Keratinocyte (primary cell): ENCODE measurements at regions not wholly inside any gene's neighbourhood (a gene's known extent, or its start where the extent isn't known, plus 50 kb on each side); places are given as distances from the start of the nearest gene placed in this dataset.

ENCODE experiments used
- DNase-seq: peaks from one replicate; pipeline ENCODE4 v3.0.0-alpha.2; 2011; ENCODE audit warnings: low read depth, missing footprints, low spot score
- FAIRE-seq: peaks from 2 replicates; lab custom pipeline; 2011; peaks lifted over from hg19 to GRCh38; lab: Jason Lieb, UNC
- H2AFZ ChIP-seq: 2 replicates; pipeline ENCODE4 v1.6.0; 2012; ENCODE audit warnings: low read length, control low read depth, inconsistent platforms; ENCODE audit not compliant: control insufficient read depth
- H3K27ac ChIP-seq: 2 replicates; pipeline ENCODE4 v1.5.1; 2011; ENCODE audit warnings: low read length; ENCODE audit not compliant: control insufficient read depth, insufficient read depth
- H3K27me3 ChIP-seq: 3 replicates; pipeline ENCODE4 v1.6.0; 2011; ENCODE audit warnings: low read length; ENCODE audit not compliant: control insufficient read depth, insufficient read depth; ENCODE audit errors: extremely low read depth
- H3K36me3 ChIP-seq, 2 experiments: 2 replicates in 1 of 2; 3 replicates in 1 of 2; pipeline ENCODE4 v1.5.1; 2011; ENCODE audit warnings: low read length in 2 of 2, mild to moderate bottlenecking in 1 of 2; ENCODE audit not compliant: control insufficient read depth in 2 of 2, insufficient read depth in 2 of 2; ENCODE audit errors: extremely low read depth in 1 of 2
- H3K4me1 ChIP-seq: 3 replicates; pipeline ENCODE4 v1.5.1; 2011; ENCODE audit warnings: low read length; ENCODE audit not compliant: control insufficient read depth, insufficient read depth; ENCODE audit errors: extremely low read depth
- H3K4me2 ChIP-seq: 3 replicates; pipeline ENCODE4 v1.6.0; 2011; ENCODE audit warnings: low read depth, low read length; ENCODE audit not compliant: control insufficient read depth, insufficient read depth; ENCODE audit errors: extremely low read depth
- H3K4me3 ChIP-seq, 3 experiments: fragments of 200-600 bp in 1 of 3; sonication (generic) in 1 of 3; 2 replicates in 2 of 3; 3 replicates in 1 of 3; pipeline ENCODE4 v1.5.1; 2011 to 2016; ENCODE audit warnings: low read length in 3 of 3, mild to moderate bottlenecking in 3 of 3, control low read depth in 2 of 3, inconsistent platforms in 1 of 3, low read depth in 1 of 3, mixed read lengths in 1 of 3, mixed run types in 1 of 3, moderate library complexity in 1 of 3; ENCODE audit not compliant: control insufficient read depth in 2 of 3, insufficient read depth in 2 of 3; ENCODE audit errors: extremely low read depth in 1 of 3
- H3K79me2 ChIP-seq: 2 replicates; pipeline ENCODE4 v1.6.0; 2012; ENCODE audit warnings: low read length; ENCODE audit not compliant: control insufficient read depth, insufficient read depth
- H3K9ac ChIP-seq: 3 replicates; pipeline ENCODE4 v1.6.0; 2011; ENCODE audit warnings: low read length; ENCODE audit not compliant: control insufficient read depth, insufficient read depth; ENCODE audit errors: extremely low read depth
- H3K9me1 ChIP-seq: 3 replicates; pipeline ENCODE4 v1.6.0; 2011; ENCODE audit warnings: low read length; ENCODE audit not compliant: control insufficient read depth, insufficient read depth; ENCODE audit errors: extremely low read depth
- H3K9me3 ChIP-seq: 2 replicates; pipeline ENCODE4 v1.5.1; 2012; ENCODE audit warnings: low read depth, low read length; ENCODE audit not compliant: control insufficient read depth
- H4K20me1 ChIP-seq: 3 replicates; pipeline ENCODE4 v1.6.0; 2011; ENCODE audit warnings: low read length; ENCODE audit not compliant: control insufficient read depth, insufficient read depth; ENCODE audit errors: extremely low read depth
- EZH2 ChIP-seq: IDR thresholded peaks from one replicate; pipeline ENCODE4 v1.6.1; 2012; ENCODE audit warnings: inconsistent platforms, mild to moderate bottlenecking, low read length, moderate library complexity
- dilution Hi-C: fragments of 300-500 bp; cut with MboI; formaldehyde crosslinking; loops from one replicate; pipeline ENCODE4 v1.7.0; 2020; ENCODE audit warnings: low sequenced_read_pairs; ENCODE audit not compliant: extremely low pct_ligation_motif_present
- TF ChIP-seq, protein P1 (sequence below), 3 experiments: IDR thresholded peaks in 1 of 3; conservative IDR thresholded peaks in 1 of 3; optimal IDR thresholded peaks in 1 of 3; 2 replicates in 2 of 3; 3 replicates in 1 of 3; pipeline versions ENCODE3 to v1.5.1; 2011; ENCODE audit warnings: low read length in 3 of 3, mild to moderate bottlenecking in 3 of 3, moderate library complexity in 2 of 3, control low read depth in 1 of 3, inconsistent platforms in 1 of 3; ENCODE audit not compliant: insufficient read depth in 2 of 3; ENCODE audit errors: extremely low read depth in 1 of 3

DNA sequence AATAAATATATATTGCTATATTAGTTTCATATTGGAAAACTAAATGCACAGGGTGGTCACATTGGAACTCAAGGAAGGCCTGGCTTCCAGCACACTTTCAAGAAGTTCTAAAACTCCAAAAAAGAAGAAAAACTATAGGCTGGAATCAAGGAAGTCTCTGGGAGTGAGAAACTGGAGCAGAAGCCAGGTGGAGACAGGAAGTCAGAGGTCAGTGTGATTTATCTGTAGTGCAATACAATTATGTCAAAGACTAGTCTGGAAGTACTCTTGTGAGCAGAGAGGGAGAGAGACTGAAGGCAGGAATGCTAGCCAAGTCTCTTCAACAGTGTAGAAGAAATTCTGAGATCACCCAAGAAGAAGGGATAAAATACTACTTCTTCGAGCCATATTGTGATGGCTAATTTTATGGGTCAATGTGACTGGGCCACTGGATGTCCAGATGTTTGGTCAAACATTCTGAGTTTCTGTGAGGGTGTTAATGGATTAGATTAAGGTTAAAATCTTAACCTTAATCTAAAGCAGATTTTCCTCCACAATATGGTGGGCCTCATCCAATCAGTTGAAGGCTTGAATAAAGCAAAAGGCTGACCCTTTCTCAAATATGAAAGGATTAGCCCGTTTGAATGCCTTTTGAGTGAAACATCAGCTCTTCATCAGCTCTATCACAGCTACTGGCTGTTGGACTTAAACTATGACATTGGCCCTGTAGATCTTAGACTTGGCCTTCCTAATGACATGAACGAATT lies 208.0 kb downstream of the TDRD15 start:
- dilution Hi-C loops: no loop called here
- Histone ChIP-seq H3K36me3 (no peaks in the 10 kb centered on the region), H2AFZ (no peak overlapping the region), H3K27ac (no peak overlapping the region), H3K4me3 (no peak overlapping the region), H3K79me2 (no peaks in the 10 kb centered on the region), H3K4me1 (no peaks in the 10 kb centered on the region), H3K9ac (no peak overlapping the region), H3K9me3 (no peaks in the 10 kb centered on the region), H3K4me2 (no peak overlapping the region), H3K9me1 (no peaks in the 10 kb centered on the region), H3K27me3 (no peaks in the 10 kb centered on the region), H4K20me1 (no peaks in the 10 kb centered on the region)
- TF ChIP-seq EZH2: no peak
- TF ChIP-seq, protein P1, sequence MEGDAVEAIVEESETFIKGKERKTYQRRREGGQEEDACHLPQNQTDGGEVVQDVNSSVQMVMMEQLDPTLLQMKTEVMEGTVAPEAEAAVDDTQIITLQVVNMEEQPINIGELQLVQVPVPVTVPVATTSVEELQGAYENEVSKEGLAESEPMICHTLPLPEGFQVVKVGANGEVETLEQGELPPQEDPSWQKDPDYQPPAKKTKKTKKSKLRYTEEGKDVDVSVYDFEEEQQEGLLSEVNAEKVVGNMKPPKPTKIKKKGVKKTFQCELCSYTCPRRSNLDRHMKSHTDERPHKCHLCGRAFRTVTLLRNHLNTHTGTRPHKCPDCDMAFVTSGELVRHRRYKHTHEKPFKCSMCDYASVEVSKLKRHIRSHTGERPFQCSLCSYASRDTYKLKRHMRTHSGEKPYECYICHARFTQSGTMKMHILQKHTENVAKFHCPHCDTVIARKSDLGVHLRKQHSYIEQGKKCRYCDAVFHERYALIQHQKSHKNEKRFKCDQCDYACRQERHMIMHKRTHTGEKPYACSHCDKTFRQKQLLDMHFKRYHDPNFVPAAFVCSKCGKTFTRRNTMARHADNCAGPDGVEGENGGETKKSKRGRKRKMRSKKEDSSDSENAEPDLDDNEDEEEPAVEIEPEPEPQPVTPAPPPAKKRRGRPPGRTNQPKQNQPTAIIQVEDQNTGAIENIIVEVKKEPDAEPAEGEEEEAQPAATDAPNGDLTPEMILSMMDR (optimal IDR thresholded peaks at IDR 0.05 in 1 of 3, IDR thresholded peaks at IDR 0.05 in 1 of 3, conservative IDR thresholded peaks at IDR 0.05 in 1 of 3; ENCODE audit: extremely low read depth in 1 of 3, insufficient read depth in 2 of 3, low read length in 3 of 3): no peak
- FAIRE-seq (no peak), DNase-seq (no peak)

DNA sequence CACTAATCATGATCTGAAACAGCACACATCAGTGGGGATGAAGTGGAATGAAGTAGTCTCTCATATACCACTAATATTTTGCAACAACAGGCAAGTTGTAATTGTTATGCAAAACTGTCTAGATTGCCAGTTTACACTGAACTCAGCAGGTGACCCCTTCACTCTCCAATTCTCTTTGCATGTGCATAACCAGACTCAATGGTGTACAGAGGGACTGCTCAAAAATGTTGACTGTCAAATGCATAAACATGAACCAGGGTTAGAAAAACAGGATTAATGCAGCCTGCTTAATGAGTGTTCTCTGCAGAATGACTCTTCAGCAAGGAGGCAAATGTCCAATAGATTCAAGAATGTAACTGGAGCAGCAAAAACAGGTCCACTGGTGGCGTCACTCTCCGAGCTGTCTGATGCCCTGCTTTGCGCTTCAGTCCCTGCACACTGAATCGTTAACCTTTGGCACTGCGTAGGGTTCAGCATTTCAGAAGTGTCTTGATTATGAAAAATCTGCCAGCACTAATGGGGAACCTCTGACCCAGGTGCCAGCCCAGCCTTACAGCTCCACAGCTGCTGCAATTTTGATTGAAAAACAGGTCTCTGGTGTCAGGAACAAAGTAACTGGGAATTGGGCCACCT lies 209.3 kb downstream of the TDRD15 start:
- dilution Hi-C loops: no loop called here
- Histone ChIP-seq H2AFZ (no peak overlapping the region), H3K27me3 (no peaks in the 10 kb centered on the region), H3K9me3 (no peaks in the 10 kb centered on the region), H3K79me2 (no peaks in the 10 kb centered on the region), H3K9ac (no peak overlapping the region), H3K4me1 (no peaks in the 10 kb centered on the region), H3K36me3 (no peaks in the 10 kb centered on the region), H3K4me2 (no peak overlapping the region), H3K9me1 (no peaks in the 10 kb centered on the region), H3K4me3 (no peak overlapping the region), H3K27ac (no peak overlapping the region), H4K20me1 (no peaks in the 10 kb centered on the region)
- TF ChIP-seq EZH2: no peak
- TF ChIP-seq, protein P1 (optimal IDR thresholded peaks at IDR 0.05 in 1 of 3, IDR thresholded peaks at IDR 0.05 in 1 of 3, conservative IDR thresholded peaks at IDR 0.05 in 1 of 3; ENCODE audit: extremely low read depth in 1 of 3, insufficient read depth in 2 of 3, low read length in 3 of 3): no peak
- FAIRE-seq (no peak), DNase-seq (no peak)
